AG09309 (cell line): ENCODE measurements at regions not wholly inside any gene's neighbourhood (a gene's known extent, or its start where the extent isn't known, plus 50 kb on each side); places are given as distances from the start of the nearest gene placed in this dataset.

Experiments used
- DNase-seq: peaks from one replicate; pipeline ENCODE4 v3.0.0-alpha.2; 2010; ENCODE audit warnings: low read depth
- H3K4me3 ChIP-seq: 2 replicates; pipeline ENCODE4 v1.5.1; 2011; ENCODE audit warnings: mild to moderate bottlenecking, low read depth, low read length, moderate library complexity; ENCODE audit not compliant: control insufficient read depth
- CTCF ChIP-seq: IDR thresholded peaks from 2 replicates; pipeline ENCODE4 v1.5.1; 2011; ENCODE audit warnings: mild to moderate bottlenecking, low read depth, low read length, inconsistent platforms; ENCODE audit not compliant: insufficient read depth, control insufficient read depth; ENCODE audit errors: missing control alignments

- H3K4me3 ChIP-seq = no peak overlapping the region
- no peak for TF ChIP-seq CTCF
- DNase-seq = no peak
These were observed 258.0 kb downstream of the ZEB2 start for GRCh38 chr2:144261966-144262365.

GRCh38 chr2:144261336-144261735, 258.6 kb downstream of the ZEB2 start:
- no peak overlapping the region for H3K4me3 ChIP-seq
- no peak for DNase-seq
- TF ChIP-seq CTCF = no peak

GRCh38 chr2:144259332-144259731, 260.6 kb downstream of the ZEB2 start:
- DNase-seq = no peak
- no peak for TF ChIP-seq CTCF

GRCh38 chr2:144258154-144258553, 261.8 kb downstream of the ZEB2 start:
- DNase-seq = no peak
- no peak for TF ChIP-seq CTCF
- no peak overlapping the region for H3K4me3 ChIP-seq

More at GRCh38 chr2:144259332-144259731, 260.6 kb downstream of the ZEB2 start:
- H3K4me3 ChIP-seq = no peak overlapping the region

- TF ChIP-seq CTCF = no peak
- peak; percentile 25 for DNase-seq
- no peak overlapping the region for H3K4me3 ChIP-seq
These were observed 262.8 kb downstream of the ZEB2 start for GRCh38 chr2:144256996-144257707.

GRCh38 chr2:144254342-144255235, 265.3 kb downstream of the ZEB2 start:
- no peak for TF ChIP-seq CTCF
- no peak overlapping the region for H3K4me3 ChIP-seq
- no peak for DNase-seq
